IMR-90 (cell line): ENCODE measurements at regions not wholly inside any gene's neighbourhood (a gene's known extent, or its start where the extent isn't known, plus 50 kb on each side); places are given as distances from the start of the nearest gene placed in this dataset.

Source experiments
- ATAC-seq: fragments of 200-7000 bp; cut with Tn5 transposase; 2 replicates; pipeline ENCODE4 v1.9.1; 2020; ENCODE audit warnings: low read depth, mild to moderate bottlenecking, moderate library complexity
- BruUV-seq: library from RNA; stranded (reverse); fragments of 400-500 nt; replicated peaks from 2 replicates; lab custom pipeline; 2021; lab: Mats Ljungman, UMichigan
- CTCF ChIA-PET: fragments of 300-600 bp; formaldehyde crosslinking; extraction: SDS; loops from one replicate; lab custom pipeline; 2021; ENCODE audit warnings: antibody characterized with exemption; lab: Yijun Ruan, JAX
- POLR2A ChIA-PET: fragments of 300-600 bp; sonication (Branson Sonifier 250); formaldehyde crosslinking; loops from one replicate; lab custom pipeline; 2022; ENCODE audit warnings: antibody characterized with exemption; ENCODE audit not compliant: unreplicated experiment; lab: Charles Lee
- DNase-seq: peaks from one replicate; pipeline ENCODE4 v3.0.0; 2013
- H2AFZ ChIP-seq: replicated peaks from 2 replicates; pipeline ENCODE3; 2013; ENCODE audit warnings: low read length, mild to moderate bottlenecking; ENCODE audit not compliant: poor library complexity
- H2AK5ac ChIP-seq: 2 replicates; pipeline ENCODE4 v1.6.1; 2013; ENCODE audit warnings: low read depth, low read length, inconsistent platforms
- H2AK9ac ChIP-seq: replicated peaks from 2 replicates; pipeline ENCODE3; 2013; ENCODE audit warnings: mild to moderate bottlenecking, low read depth, low read length, moderate library complexity; ENCODE audit not compliant: poor library complexity
- H2BK120ac ChIP-seq: 2 replicates; pipeline ENCODE4 v1.6.1; 2013; ENCODE audit warnings: low read depth, low read length, inconsistent platforms
- H2BK15ac ChIP-seq: 3 replicates; pipeline ENCODE4 v1.6.1; 2013; ENCODE audit warnings: low read depth, low read length, inconsistent platforms
- H2BK20ac ChIP-seq: 2 replicates; pipeline ENCODE4 v1.6.1; 2013; ENCODE audit warnings: low read depth, mild to moderate bottlenecking, inconsistent platforms, low read length, moderate library complexity
- H2BK5ac ChIP-seq: 2 replicates; pipeline ENCODE4 v1.6.1; 2013; ENCODE audit warnings: mild to moderate bottlenecking, low read depth, low read length, inconsistent platforms; ENCODE audit not compliant: poor library complexity, severe bottlenecking
- H3K14ac ChIP-seq: replicated peaks from 2 replicates; pipeline ENCODE4 v1.6.1; 2013; ENCODE audit warnings: low read depth, low read length, inconsistent platforms
- H3K18ac ChIP-seq: 2 replicates; pipeline ENCODE4 v1.6.1; 2013; ENCODE audit warnings: low read depth, low read length, control low read depth
- H3K23ac ChIP-seq: 2 replicates; pipeline ENCODE4 v1.6.1; 2013; ENCODE audit warnings: low read depth, low read length, inconsistent platforms
- H3K27ac ChIP-seq: 2 replicates; pipeline ENCODE4 v1.5.1; 2013; ENCODE audit warnings: mild to moderate bottlenecking, control low read depth, low read length; ENCODE audit not compliant: insufficient read depth
- H3K27me3 ChIP-seq: 2 replicates; pipeline ENCODE4 v1.6.1; 2013; ENCODE audit warnings: low read length; ENCODE audit not compliant: control insufficient read depth, insufficient read depth
- H3K36me3 ChIP-seq: 2 replicates; pipeline ENCODE4 v1.6.1; 2013; ENCODE audit warnings: low read length, mixed read lengths; ENCODE audit not compliant: control insufficient read depth, insufficient read depth
- H3K4ac ChIP-seq: 2 replicates; pipeline ENCODE4 v1.6.1; 2013; ENCODE audit warnings: low read depth, low read length, inconsistent platforms
- H3K4me1 ChIP-seq: 2 replicates; pipeline ENCODE4 v1.6.1; 2013; ENCODE audit warnings: low read length, mixed read lengths; ENCODE audit not compliant: control insufficient read depth, insufficient read depth
- H3K4me2 ChIP-seq: 2 replicates; pipeline ENCODE4 v1.6.1; 2013; ENCODE audit warnings: low read depth, mild to moderate bottlenecking, control low read depth, low read length, moderate library complexity
- H3K4me3 ChIP-seq: 2 replicates; pipeline ENCODE4 v1.5.1; 2013; ENCODE audit warnings: low read depth, mild to moderate bottlenecking, control low read depth, low read length, moderate library complexity; ENCODE audit not compliant: insufficient read depth
- H3K56ac ChIP-seq: 2 replicates; pipeline ENCODE4 v1.6.1; 2013; ENCODE audit warnings: low read length, inconsistent platforms; ENCODE audit not compliant: insufficient read depth; ENCODE audit errors: extremely low read depth
- H3K79me1 ChIP-seq, 2 experiments: 2 replicates each; pipeline ENCODE4 v1.6.1; 2013; ENCODE audit warnings: low read length in 2 of 2, inconsistent platforms in 1 of 2, low read depth in 1 of 2
- H3K9ac ChIP-seq: 2 replicates; pipeline ENCODE4 v1.6.1; 2013; ENCODE audit warnings: low read depth, low read length, control low read depth
- H3K9me1 ChIP-seq: 2 replicates; pipeline ENCODE4 v1.6.1; 2013; ENCODE audit warnings: low read length, inconsistent platforms; ENCODE audit not compliant: insufficient read depth
- H3K9me3 ChIP-seq: 2 replicates; pipeline ENCODE4 v1.6.1; 2013; ENCODE audit warnings: low read length; ENCODE audit not compliant: control insufficient read depth, insufficient read depth
- H4K20me1 ChIP-seq: 2 replicates; pipeline ENCODE4 v1.6.1; 2013; ENCODE audit warnings: low read length, inconsistent platforms; ENCODE audit not compliant: insufficient read depth
- H4K5ac ChIP-seq: 2 replicates; pipeline ENCODE4 v1.6.1; 2013; ENCODE audit warnings: mild to moderate bottlenecking, low read depth, low read length, control low read depth
- H4K8ac ChIP-seq, 2 experiments: 2 replicates each; pipeline ENCODE4 v1.6.1; 2013; ENCODE audit warnings: low read depth in 2 of 2, low read length in 2 of 2, control low read depth in 1 of 2, inconsistent platforms in 1 of 2
- H4K91ac ChIP-seq: 2 replicates; pipeline ENCODE4 v1.6.1; 2013; ENCODE audit warnings: low read depth, low read length, inconsistent platforms; ENCODE audit not compliant: insufficient read depth
- BHLHE40 ChIP-seq: fragments of 150-350 bp; IDR thresholded peaks from 2 replicates; pipeline ENCODE4 v1.6.1; 2016; ENCODE audit warnings: mild to moderate bottlenecking, low read depth, low read length
- CEBPB ChIP-seq: IDR thresholded peaks from 2 replicates; pipeline ENCODE4 v1.6.1; 2012; ENCODE audit warnings: low read depth, low read length, improper control_type of control experiment
- CHD1 ChIP-seq: IDR thresholded peaks from 2 replicates; pipeline ENCODE4 v1.6.1; 2012; ENCODE audit warnings: low read depth, low read length, improper control_type of control experiment
- FOS ChIP-seq: fragments of 150-350 bp; IDR thresholded peaks from 2 replicates; pipeline ENCODE4 v1.6.1; 2016; ENCODE audit warnings: low read depth, low read length
- MAFK ChIP-seq: IDR thresholded peaks from 2 replicates; pipeline ENCODE4 v1.6.1; 2012; ENCODE audit warnings: low read depth, low read length, improper control_type of control experiment
- MAZ ChIP-seq: IDR thresholded peaks from 2 replicates; pipeline ENCODE4 v1.6.1; 2012; ENCODE audit warnings: low read depth, mild to moderate bottlenecking, low read length, improper control_type of control experiment, moderate library complexity, borderline replicate concordance
- MXI1 ChIP-seq: IDR thresholded peaks from 2 replicates; pipeline ENCODE4 v1.6.1; 2012; ENCODE audit warnings: low read depth, mild to moderate bottlenecking, low read length, moderate library complexity, borderline replicate concordance
- NFE2L2 ChIP-seq: fragments of 150-350 bp; IDR thresholded peaks from 2 replicates; pipeline ENCODE4 v1.6.1; 2016; ENCODE audit warnings: low read depth, mild to moderate bottlenecking, low read length
- POLR2A ChIP-seq: IDR thresholded peaks from 2 replicates; pipeline ENCODE4 v1.6.1; 2012; ENCODE audit warnings: mild to moderate bottlenecking, low read depth, low read length
- RAD21 ChIP-seq: IDR thresholded peaks from 2 replicates; pipeline ENCODE4 v1.6.1; 2012; ENCODE audit warnings: low read length, improper control_type of control experiment
- RCOR1 ChIP-seq: IDR thresholded peaks from 2 replicates; pipeline ENCODE4 v1.6.1; 2012; ENCODE audit warnings: mild to moderate bottlenecking, low read length, improper control_type of control experiment; ENCODE audit not compliant: insufficient replicate concordance
- RFX5 ChIP-seq: IDR thresholded peaks from 2 replicates; pipeline ENCODE4 v1.8.0; 2012; ENCODE audit warnings: low read depth, mild to moderate bottlenecking, low read length, moderate library complexity
- SMC3 ChIP-seq: fragments of 150-350 bp; IDR thresholded peaks from 2 replicates; pipeline ENCODE4 v1.6.1; 2016; ENCODE audit warnings: low read depth, mild to moderate bottlenecking, antibody characterized with exemption, low read length, moderate library complexity
- USF2 ChIP-seq: fragments of 150-350 bp; IDR thresholded peaks from 2 replicates; pipeline ENCODE4 v1.6.1; 2017; ENCODE audit warnings: mild to moderate bottlenecking, antibody characterized with exemption, low read length, low read depth
- WGBS, 2 experiments: methylation state at CpG; one replicate each; pipeline versions ENCODE4 v1.1.5 to v1.1.7; 2013; ENCODE audit warnings: missing lambda C conversion rate in 2 of 2; ENCODE audit not compliant: insufficient read length in 1 of 2; ENCODE audit errors: extremely low coverage in 2 of 2; 5-methylcytosine and 5-hydroxymethylcytosine counted together
- dilution Hi-C: fragments of 300-500 bp; cut with HindIII; formaldehyde crosslinking; loops from one replicate; pipeline ENCODE4 v1.14.3; 2018; ENCODE audit warnings: low sequenced_read_pairs; ENCODE audit not compliant: unreplicated experiment
- in situ Hi-C: fragments of 300-500 bp; cut with MboI; formaldehyde crosslinking; loops from 3 replicates; pipeline ENCODE4 v1.14.3; 2019; ENCODE audit warnings: low sequenced_read_pairs, inconsistent platforms, mixed read lengths
- intact Hi-C: fragments of 100-400 bp; cut with micrococcal nuclease; formaldehyde crosslinking; loops from 2 replicates; pipeline ENCODE4 v1.10.0; 2022
- TF ChIP-seq, protein P1 (sequence below): conservative IDR thresholded peaks from 2 replicates; pipeline ENCODE4 v1.5.1; 2012; ENCODE audit warnings: mild to moderate bottlenecking, low read depth, low read length, improper control_type of control experiment
- TF ChIP-seq, protein P2 (sequence below): fragments of 150-350 bp; IDR thresholded peaks from 2 replicates; pipeline ENCODE4 v1.6.1; 2016; ENCODE audit warnings: low read depth, mild to moderate bottlenecking, low read length, moderate library complexity, borderline replicate concordance

GRCh38 chr13:58906329-58907007, 1257.3 kb downstream of the DIAPH3 start:
- H3K23ac ChIP-seq = no peak overlapping the region
- H2AK5ac ChIP-seq = no peak overlapping the region
- H3K9me1 ChIP-seq = no peaks in the 10 kb centered on the region
- H3K56ac ChIP-seq = no peak overlapping the region
- H4K5ac ChIP-seq = no peak overlapping the region
- CTCF ChIA-PET = no interaction called here
- H4K91ac ChIP-seq = no peak overlapping the region
- no peak for TF ChIP-seq FOS
- no peak for TF ChIP-seq POLR2A
- no peak for TF ChIP-seq MAZ
- TF ChIP-seq, protein P1, sequence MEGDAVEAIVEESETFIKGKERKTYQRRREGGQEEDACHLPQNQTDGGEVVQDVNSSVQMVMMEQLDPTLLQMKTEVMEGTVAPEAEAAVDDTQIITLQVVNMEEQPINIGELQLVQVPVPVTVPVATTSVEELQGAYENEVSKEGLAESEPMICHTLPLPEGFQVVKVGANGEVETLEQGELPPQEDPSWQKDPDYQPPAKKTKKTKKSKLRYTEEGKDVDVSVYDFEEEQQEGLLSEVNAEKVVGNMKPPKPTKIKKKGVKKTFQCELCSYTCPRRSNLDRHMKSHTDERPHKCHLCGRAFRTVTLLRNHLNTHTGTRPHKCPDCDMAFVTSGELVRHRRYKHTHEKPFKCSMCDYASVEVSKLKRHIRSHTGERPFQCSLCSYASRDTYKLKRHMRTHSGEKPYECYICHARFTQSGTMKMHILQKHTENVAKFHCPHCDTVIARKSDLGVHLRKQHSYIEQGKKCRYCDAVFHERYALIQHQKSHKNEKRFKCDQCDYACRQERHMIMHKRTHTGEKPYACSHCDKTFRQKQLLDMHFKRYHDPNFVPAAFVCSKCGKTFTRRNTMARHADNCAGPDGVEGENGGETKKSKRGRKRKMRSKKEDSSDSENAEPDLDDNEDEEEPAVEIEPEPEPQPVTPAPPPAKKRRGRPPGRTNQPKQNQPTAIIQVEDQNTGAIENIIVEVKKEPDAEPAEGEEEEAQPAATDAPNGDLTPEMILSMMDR = no peak
- TF ChIP-seq, protein P2, sequence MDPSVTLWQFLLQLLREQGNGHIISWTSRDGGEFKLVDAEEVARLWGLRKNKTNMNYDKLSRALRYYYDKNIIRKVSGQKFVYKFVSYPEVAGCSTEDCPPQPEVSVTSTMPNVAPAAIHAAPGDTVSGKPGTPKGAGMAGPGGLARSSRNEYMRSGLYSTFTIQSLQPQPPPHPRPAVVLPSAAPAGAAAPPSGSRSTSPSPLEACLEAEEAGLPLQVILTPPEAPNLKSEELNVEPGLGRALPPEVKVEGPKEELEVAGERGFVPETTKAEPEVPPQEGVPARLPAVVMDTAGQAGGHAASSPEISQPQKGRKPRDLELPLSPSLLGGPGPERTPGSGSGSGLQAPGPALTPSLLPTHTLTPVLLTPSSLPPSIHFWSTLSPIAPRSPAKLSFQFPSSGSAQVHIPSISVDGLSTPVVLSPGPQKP = no peak
- TF ChIP-seq CHD1 = no peak
- TF ChIP-seq SMC3 = no peak
- TF ChIP-seq MXI1 = no peak
- no peak for TF ChIP-seq CEBPB
- TF ChIP-seq BHLHE40 = no peak
- no peak for TF ChIP-seq RAD21
- no peak for TF ChIP-seq MAFK
- no peak for TF ChIP-seq RCOR1
- TF ChIP-seq NFE2L2 = no peak
- TF ChIP-seq RFX5 = no peak
- TF ChIP-seq USF2 = no peak
- H2BK20ac ChIP-seq = no peak overlapping the region
- DNase-seq = no peak
- H3K79me1 ChIP-seq = no peaks in the 10 kb centered on the region
- H3K27ac ChIP-seq = no peak overlapping the region
- H3K9ac ChIP-seq = no peak overlapping the region
- H3K4ac ChIP-seq = no peak overlapping the region
- no peak overlapping the region for H2AK9ac ChIP-seq
- no peak for ATAC-seq
- no TSS peak for BruUV-seq
- H3K27me3 ChIP-seq = no peaks in the 10 kb centered on the region
- dilution Hi-C loops (no loop called here), intact Hi-C loops (loop anchor here (1.0 to 2.0 kb wide), 2 partner anchors 272 to 412 kb away; no protein-coding TSS in a partner anchor), in situ Hi-C loops (no loop called here)
- no peak overlapping the region for H4K8ac ChIP-seq
- no CpG with 5 or more reads among the region's 3 CpGs for WGBS, 2 experiments
- H2BK5ac ChIP-seq = no peak overlapping the region
- no peak overlapping the region for H2AFZ ChIP-seq
- no peaks in the 10 kb centered on the region for H4K20me1 ChIP-seq
- no peaks in the 10 kb centered on the region for H3K36me3 ChIP-seq
- no peaks in the 10 kb centered on the region for H3K9me3 ChIP-seq
- no peak overlapping the region for H2BK15ac ChIP-seq
- no peak overlapping the region for H3K18ac ChIP-seq
- H3K4me1 ChIP-seq = no peaks in the 10 kb centered on the region
- no peak overlapping the region for H2BK120ac ChIP-seq
- POLR2A ChIA-PET = no interaction called here
- no peak overlapping the region for H3K14ac ChIP-seq
- H3K4me3 ChIP-seq = no peak overlapping the region
- H3K4me2 ChIP-seq = no peak overlapping the region
